Omental fat pad (tissue), 3 donors: ENCODE measurements at regions not wholly inside any gene's neighbourhood (a gene's known extent, or its start where the extent isn't known, plus 50 kb on each side); places are given as distances from the start of the nearest gene placed in this dataset.

ENCODE experiments used
- ATAC-seq: fragments of 150-250 bp; one replicate; pipeline ENCODE4 v1.9.1; 2016; ENCODE audit warnings: mild to moderate bottlenecking, moderate library complexity; ENCODE audit not compliant: low FRiP score
- DNase-seq: peaks from one replicate; pipeline ENCODE4 v3.0.0-alpha.2; 2019; ENCODE audit warnings: low spot score
- CTCF ChIP-seq, 3 donors: fragments of 450-650 bp; IDR thresholded peaks; one replicate each; pipeline ENCODE4 v1.5.1; 2016 to 2017; ENCODE audit warnings: antibody characterized with exemption in 3 of 3, mild to moderate bottlenecking in 3 of 3, moderate library complexity in 2 of 3

GRCh38 chr14:35979531-35979930 is 153.4 kb downstream of the BRMS1L start:
- TF ChIP-seq CTCF (IDR thresholded peaks at IDR 0.05) = no peak
- ATAC-seq (no peak), DNase-seq (no peak)

DNA sequence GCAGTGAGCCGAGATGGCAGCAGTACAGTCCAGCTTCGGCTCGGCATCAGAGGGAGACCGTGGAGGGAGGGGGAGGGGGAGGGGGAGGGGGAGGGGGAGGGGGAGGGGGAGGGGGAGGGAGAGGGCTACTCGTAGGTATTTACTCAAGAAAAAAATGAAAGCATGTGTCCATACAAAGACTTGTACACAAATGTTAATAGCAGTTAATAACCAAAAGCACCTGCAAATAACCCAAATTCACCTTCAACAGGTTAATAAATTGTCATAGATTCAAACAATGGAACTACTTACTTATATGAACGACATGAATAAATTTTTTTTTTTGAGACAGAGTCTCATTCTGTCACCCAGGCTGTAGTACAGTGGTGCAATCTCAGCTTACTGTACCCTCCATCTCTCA is 152.4 kb downstream of the BRMS1L start:
- DNase-seq = no peak
- ATAC-seq = no peak
- TF ChIP-seq CTCF (IDR thresholded peaks at IDR 0.05) = no peak

GRCh38 chr14:35975814-35976213 is 149.7 kb downstream of the BRMS1L start:
- no peak for ATAC-seq
- no peak for TF ChIP-seq CTCF (IDR thresholded peaks at IDR 0.05)

GRCh38 chr14:35973770-35974169 is 147.6 kb downstream of the BRMS1L start:
- no peak for ATAC-seq
- no peak for TF ChIP-seq CTCF (IDR thresholded peaks at IDR 0.05)

More at GRCh38 chr14:35975814-35976213, 149.7 kb downstream of the BRMS1L start:
- DNase-seq = no peak

DNA sequence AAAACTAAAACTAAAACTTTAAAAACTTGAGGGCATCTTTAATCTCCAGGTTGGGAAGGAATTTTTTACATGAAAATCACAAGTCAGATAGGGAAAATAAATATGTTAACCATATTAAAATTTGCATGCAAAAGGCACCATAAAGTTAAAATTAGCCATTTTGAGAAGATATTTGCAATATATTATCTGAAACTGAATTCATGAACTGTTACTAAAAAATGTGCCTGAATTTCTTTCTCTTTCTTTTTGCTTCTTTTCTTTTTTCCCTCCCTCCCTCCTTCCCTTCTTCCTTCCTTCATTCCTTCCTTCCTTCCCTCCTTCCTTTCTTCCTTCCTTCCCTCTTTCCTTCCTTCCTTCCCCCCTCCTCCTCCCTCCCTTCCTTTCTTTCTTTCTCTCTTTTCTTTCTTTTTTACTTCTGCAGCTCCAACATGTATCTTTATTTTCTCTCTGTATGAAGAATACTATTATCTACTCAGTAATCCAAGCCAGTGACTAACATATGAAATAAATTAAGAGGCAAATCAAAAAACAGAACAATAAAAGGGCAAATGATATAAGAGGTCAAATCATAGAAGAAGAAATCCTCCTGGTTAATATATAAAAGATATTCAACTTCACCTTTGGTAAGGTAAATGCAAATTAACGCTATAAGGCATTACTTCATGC is 146.0 kb downstream of the BRMS1L start:
- TF ChIP-seq CTCF (IDR thresholded peaks at IDR 0.05) = no peak
- ATAC-seq = no peak
- no peak for DNase-seq

More at GRCh38 chr14:35973770-35974169, 147.6 kb downstream of the BRMS1L start:
- no peak for DNase-seq

- ATAC-seq = no peak
- DNase-seq = no peak
- no peak for TF ChIP-seq CTCF (IDR thresholded peaks at IDR 0.05)
Measured at GRCh38 chr14:35969310-35969709, 143.2 kb downstream of the BRMS1L start.

DNA sequence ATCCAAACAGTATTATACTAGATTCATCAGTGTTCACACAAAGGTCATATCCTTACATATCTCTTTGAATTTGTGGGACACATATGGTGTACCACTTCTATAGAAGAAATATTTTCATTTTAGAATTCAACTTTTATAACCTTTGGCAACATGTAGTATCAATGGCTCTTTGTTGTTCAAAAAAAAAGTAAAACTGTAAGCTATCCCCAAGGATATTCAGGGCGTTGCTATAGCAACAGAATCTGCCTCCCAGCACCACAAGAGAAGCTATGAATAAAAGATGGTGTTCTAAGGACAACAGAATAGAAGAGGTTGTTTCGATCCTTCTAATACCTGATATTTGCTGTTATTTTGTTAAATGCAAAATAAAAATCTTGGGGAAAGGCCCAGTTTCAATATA is 139.3 kb downstream of the BRMS1L start:
- no peak for TF ChIP-seq CTCF (IDR thresholded peaks at IDR 0.05)
- ATAC-seq = no peak
- DNase-seq = no peak
